Neural crest cell (in vitro differentiated cells): ENCODE measurements at regions not wholly inside any gene's neighbourhood (a gene's known extent, or its start where the extent isn't known, plus 50 kb on each side); places are given as distances from the start of the nearest gene placed in this dataset.
"Not testable (repeated sequence)": the region's sequence is repeated elsewhere in the genome, so short reads cannot be mapped to it uniquely, and the experiment has no call there.

Experiments
- DNase-seq: peaks from one replicate; pipeline ENCODE4 v3.0.0; 2021; ENCODE audit warnings: low read depth, mixed read lengths, low spot score
- H3K27ac Mint-ChIP-seq: one replicate; pipeline ENCODE4 v1.8.0; 2021; ENCODE audit warnings: mild to moderate bottlenecking, mixed read lengths; ENCODE audit not compliant: unreplicated experiment
- H3K27me3 Mint-ChIP-seq: 2 replicates; pipeline ENCODE4 v1.8.0; 2021; ENCODE audit warnings: low read depth, mild to moderate bottlenecking, mixed read lengths
- H3K36me3 Mint-ChIP-seq: 2 replicates; pipeline ENCODE4 v1.8.0; 2021; ENCODE audit warnings: low read depth, mild to moderate bottlenecking, mixed read lengths
- H3K4me1 Mint-ChIP-seq: 2 replicates; pipeline ENCODE4 v1.8.0; 2021; ENCODE audit warnings: mixed read lengths
- H3K4me3 Mint-ChIP-seq: one replicate; pipeline ENCODE4 v1.8.0; 2021; ENCODE audit warnings: mild to moderate bottlenecking, mixed read lengths
- H3K9me3 Mint-ChIP-seq: 2 replicates; pipeline ENCODE4 v1.8.0; 2021; ENCODE audit warnings: mixed read lengths
- TF ChIP-seq, protein P1 (sequence below): fragments of 200-600 bp; sonication (generic); conservative IDR thresholded peaks from 2 replicates; pipeline ENCODE4 v1.5.0; 2021; ENCODE audit warnings: antibody characterized with exemption, mild to moderate bottlenecking

DNA sequence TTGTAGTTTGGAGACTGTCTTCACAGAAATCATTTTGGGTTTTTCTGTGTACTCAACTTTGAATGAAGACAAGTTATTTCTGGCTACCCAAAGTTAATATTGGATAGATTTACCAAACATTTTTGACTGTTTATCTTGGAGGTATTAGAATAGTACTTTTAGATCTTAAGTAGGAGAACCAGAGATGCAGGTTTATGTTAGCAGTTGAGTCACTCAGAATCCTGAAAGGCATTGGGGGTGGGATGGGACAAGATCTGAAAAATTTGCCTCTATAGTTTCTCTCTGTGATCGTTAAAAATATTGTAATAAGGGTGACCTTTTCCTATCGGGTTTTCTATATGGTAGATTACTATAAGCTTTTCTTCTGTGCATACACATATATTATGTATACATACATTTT, 112.3 kb downstream of the TTC6 start:
- H3K4me3 Mint-ChIP-seq = no peak overlapping the region
- TF ChIP-seq, protein P1, sequence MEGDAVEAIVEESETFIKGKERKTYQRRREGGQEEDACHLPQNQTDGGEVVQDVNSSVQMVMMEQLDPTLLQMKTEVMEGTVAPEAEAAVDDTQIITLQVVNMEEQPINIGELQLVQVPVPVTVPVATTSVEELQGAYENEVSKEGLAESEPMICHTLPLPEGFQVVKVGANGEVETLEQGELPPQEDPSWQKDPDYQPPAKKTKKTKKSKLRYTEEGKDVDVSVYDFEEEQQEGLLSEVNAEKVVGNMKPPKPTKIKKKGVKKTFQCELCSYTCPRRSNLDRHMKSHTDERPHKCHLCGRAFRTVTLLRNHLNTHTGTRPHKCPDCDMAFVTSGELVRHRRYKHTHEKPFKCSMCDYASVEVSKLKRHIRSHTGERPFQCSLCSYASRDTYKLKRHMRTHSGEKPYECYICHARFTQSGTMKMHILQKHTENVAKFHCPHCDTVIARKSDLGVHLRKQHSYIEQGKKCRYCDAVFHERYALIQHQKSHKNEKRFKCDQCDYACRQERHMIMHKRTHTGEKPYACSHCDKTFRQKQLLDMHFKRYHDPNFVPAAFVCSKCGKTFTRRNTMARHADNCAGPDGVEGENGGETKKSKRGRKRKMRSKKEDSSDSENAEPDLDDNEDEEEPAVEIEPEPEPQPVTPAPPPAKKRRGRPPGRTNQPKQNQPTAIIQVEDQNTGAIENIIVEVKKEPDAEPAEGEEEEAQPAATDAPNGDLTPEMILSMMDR = no peak
- no peaks in the 10 kb centered on the region for H3K36me3 Mint-ChIP-seq
- H3K27ac Mint-ChIP-seq = no peak overlapping the region
- H3K27me3 Mint-ChIP-seq = peaks cover 33% of the 10 kb centered on the region
- no peaks in the 10 kb centered on the region for H3K9me3 Mint-ChIP-seq
- H3K4me1 Mint-ChIP-seq = no peaks in the 10 kb centered on the region
- no peak for DNase-seq

GRCh38 chr14:37708481-37708880, 113.1 kb downstream of the TTC6 start:
- TF ChIP-seq, protein P1 = no peak
- Mint-ChIP-seq H3K27me3 (peaks cover 30% of the 10 kb centered on the region), H3K27ac (no peak overlapping the region), H3K4me1 (no peaks in the 10 kb centered on the region), H3K36me3 (no peaks in the 10 kb centered on the region), H3K9me3 (no peaks in the 10 kb centered on the region), H3K4me3 (no peak overlapping the region)
- no peak for DNase-seq

GRCh38 chr14:37709419-37710195, 114.2 kb downstream of the TTC6 start:
- Mint-ChIP-seq H3K27ac (no peak overlapping the region), H3K9me3 (no peaks in the 10 kb centered on the region), H3K27me3 (peaks cover 25% of the 10 kb centered on the region), H3K4me1 (no peaks in the 10 kb centered on the region), H3K36me3 (no peaks in the 10 kb centered on the region), H3K4me3 (no peak overlapping the region)
- no peak for DNase-seq
- TF ChIP-seq, protein P1 = peak; percentile 73

- TF ChIP-seq, protein P1 = no peak
- DNase-seq = no peak
- Mint-ChIP-seq H3K27ac (no peak overlapping the region), H3K27me3 (peaks cover 11% of the 10 kb centered on the region), H3K9me3 (no peaks in the 10 kb centered on the region), H3K4me3 (no peak overlapping the region), H3K4me1 (no peaks in the 10 kb centered on the region), H3K36me3 (no peaks in the 10 kb centered on the region)
Measured at GRCh38 chr14:37711356-37711830, 116.0 kb downstream of the TTC6 start.

DNA sequence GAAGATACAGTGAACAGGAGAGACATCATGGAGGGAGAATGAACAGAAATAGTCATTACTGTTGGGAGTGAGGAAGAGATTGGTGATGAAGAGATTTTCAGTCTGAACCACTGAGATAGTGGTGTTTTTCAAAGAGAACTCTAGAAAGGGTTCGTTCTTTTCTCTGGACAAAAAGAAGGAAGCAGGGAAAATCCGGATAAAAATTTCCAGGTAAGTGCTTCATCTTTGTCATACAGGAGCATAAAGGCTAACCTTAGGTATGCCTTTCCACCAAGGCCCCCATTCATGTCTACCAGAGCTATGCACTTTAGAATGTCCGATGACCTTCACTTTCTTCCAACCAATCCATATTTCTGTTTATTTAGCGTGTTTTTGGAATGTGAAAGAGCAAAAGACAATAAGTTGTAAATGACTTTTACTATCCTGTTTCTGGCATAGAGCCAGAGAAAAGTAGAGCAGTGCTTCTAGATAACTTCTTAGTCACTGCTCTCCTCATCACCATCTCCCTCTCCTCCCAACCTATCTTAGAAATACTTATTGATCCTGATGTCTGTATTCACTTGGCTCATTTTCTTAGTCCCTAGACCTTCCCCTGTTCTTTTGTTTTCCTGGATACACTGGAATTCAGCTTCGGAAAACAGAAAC, 116.5 kb downstream of the TTC6 start:
- no peak overlapping the region for H3K27ac Mint-ChIP-seq
- no peak overlapping the region for H3K4me3 Mint-ChIP-seq
- TF ChIP-seq, protein P1 = no peak
- H3K9me3 Mint-ChIP-seq = no peaks in the 10 kb centered on the region
- DNase-seq = no peak
- H3K4me1 Mint-ChIP-seq = no peaks in the 10 kb centered on the region
- H3K36me3 Mint-ChIP-seq = no peaks in the 10 kb centered on the region
- H3K27me3 Mint-ChIP-seq = peaks cover 5% of the 10 kb centered on the region

- H3K27me3 Mint-ChIP-seq, H3K27ac Mint-ChIP-seq, H3K9me3 Mint-ChIP-seq, H3K36me3 Mint-ChIP-seq, H3K4me1 Mint-ChIP-seq, DNase-seq, H3K4me3 Mint-ChIP-seq: not testable (repeated sequence)
Measured at GRCh38 chr14:37712476-37712860, 117.0 kb downstream of the TTC6 start.
